ENCODE measurements at regions not wholly inside any gene's neighbourhood (a gene's known extent, or its start where the extent isn't known, plus 50 kb on each side); places are given as distances from the start of the nearest gene placed in this dataset.
A peak's percentile ranks its signal among the peaks of the same experiment; 100 is the strongest.

DNA sequence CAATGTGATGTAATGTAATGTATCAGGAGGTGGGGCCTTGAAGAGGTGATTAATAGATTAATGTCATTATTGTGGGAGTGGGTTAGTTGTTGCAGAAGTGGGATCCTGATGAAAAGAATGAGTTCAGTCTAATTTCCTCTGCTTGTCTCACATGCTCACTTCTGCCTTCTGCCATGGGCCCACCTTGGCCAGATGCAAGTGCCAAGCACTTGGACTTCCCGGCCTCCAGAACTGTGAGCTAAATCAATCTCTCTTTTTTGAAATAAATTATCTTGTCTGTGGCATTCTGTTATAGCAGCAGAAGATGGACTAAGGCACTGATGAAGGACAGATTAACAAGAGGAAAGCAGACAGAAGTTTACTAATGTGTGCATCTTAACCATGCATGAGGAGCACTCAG lies 123.9 kb downstream of the ETS2 start:
- peak; percentile 14 for DNase-seq
- intact Hi-C loops (cut with DNase I) = no loop called here
- no peak for TF ChIP-seq POLR2AphosphoS5 (IDR thresholded peaks at IDR 0.05)
- TF ChIP-seq POLR2A (IDR thresholded peaks at IDR 0.05) = no peak
- no peak for TF ChIP-seq EP300 (IDR thresholded peaks at IDR 0.05)
- no peak overlapping the region for H3K27ac ChIP-seq
- H3K9me3 ChIP-seq = no peaks in the 10 kb centered on the region
- WGBS, 2 donors = 94 to 97% methylated on average over 1 of the region's 1 CpG
- H3K36me3 ChIP-seq = no peaks in the 10 kb centered on the region
- H3K4me1 ChIP-seq = peaks cover 0 to 19% (median 17%) of the 10 kb centered on the region in 4 donors
- no peaks in the 10 kb centered on the region for H3K27me3 ChIP-seq
- no peak overlapping the region for H3K4me3 ChIP-seq

DNA sequence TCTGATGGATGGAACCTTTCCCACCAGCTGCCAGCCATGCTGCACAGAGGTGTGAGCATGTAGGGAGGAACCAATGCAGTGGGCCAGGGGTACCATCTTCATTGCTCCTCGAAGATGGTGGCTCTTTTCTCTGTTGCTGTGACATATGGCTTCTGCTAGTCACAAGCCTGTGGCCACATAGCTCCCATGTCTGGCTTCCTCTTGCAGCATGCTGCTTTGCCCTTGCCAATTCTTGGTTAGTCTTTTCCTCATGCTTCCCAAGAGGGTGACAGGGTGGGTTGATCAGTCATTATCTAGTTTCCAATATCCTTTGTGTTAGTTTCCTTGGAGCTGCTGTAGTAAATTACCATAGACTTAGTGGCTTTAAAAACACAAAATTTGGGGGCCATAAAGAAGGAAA lies 123.4 kb downstream of the ETS2 start:
- 89 to 92% methylated on average over 1 of the region's 1 CpG for WGBS, 2 donors
- Histone ChIP-seq H3K36me3 (no peaks in the 10 kb centered on the region), H3K9me3 (no peaks in the 10 kb centered on the region), H3K4me3 (no peak overlapping the region), H3K27me3 (no peaks in the 10 kb centered on the region), H3K4me1 (peaks cover 0 to 19% (median 17%) of the 10 kb centered on the region in 4 donors), H3K27ac (no peak overlapping the region)
- TF ChIP-seq, protein P1, sequence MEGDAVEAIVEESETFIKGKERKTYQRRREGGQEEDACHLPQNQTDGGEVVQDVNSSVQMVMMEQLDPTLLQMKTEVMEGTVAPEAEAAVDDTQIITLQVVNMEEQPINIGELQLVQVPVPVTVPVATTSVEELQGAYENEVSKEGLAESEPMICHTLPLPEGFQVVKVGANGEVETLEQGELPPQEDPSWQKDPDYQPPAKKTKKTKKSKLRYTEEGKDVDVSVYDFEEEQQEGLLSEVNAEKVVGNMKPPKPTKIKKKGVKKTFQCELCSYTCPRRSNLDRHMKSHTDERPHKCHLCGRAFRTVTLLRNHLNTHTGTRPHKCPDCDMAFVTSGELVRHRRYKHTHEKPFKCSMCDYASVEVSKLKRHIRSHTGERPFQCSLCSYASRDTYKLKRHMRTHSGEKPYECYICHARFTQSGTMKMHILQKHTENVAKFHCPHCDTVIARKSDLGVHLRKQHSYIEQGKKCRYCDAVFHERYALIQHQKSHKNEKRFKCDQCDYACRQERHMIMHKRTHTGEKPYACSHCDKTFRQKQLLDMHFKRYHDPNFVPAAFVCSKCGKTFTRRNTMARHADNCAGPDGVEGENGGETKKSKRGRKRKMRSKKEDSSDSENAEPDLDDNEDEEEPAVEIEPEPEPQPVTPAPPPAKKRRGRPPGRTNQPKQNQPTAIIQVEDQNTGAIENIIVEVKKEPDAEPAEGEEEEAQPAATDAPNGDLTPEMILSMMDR (IDR thresholded peaks at IDR 0.05) = no peak
- TF ChIP-seq POLR2A (IDR thresholded peaks at IDR 0.05) = no peak
- no peak for TF ChIP-seq EP300 (IDR thresholded peaks at IDR 0.05)
- TF ChIP-seq POLR2AphosphoS5 (IDR thresholded peaks at IDR 0.05) = no peak
- DNase-seq = peak; percentile 28
- intact Hi-C loops (cut with DNase I) = no loop called here

DNA sequence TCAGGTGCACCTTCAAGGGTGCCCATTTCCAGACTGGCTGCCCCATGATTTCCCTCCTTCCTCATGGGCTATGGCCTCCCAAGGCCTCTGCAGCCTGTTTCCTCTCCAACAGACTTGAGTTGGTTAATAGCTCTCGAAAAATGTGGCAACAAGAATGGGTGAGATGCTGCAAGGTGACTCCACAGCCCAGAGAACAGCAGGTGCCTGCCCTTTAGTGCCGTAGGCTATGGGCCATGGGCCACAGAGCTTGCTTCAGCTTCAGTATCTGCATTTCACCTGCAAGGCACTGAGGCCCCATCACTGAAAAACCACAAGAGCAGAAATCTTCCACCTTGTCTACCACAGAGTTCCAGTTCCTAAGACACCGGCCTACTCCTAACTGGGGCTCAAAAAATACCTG lies 122.0 kb downstream of the ETS2 start:
- peak; percentile 33 for DNase-seq
- TF ChIP-seq EP300 (IDR thresholded peaks at IDR 0.05) = no peak
- no peaks in the 10 kb centered on the region for H3K9me3 ChIP-seq
- 83 to 92% methylated on average over 3 of the region's 3 CpGs for WGBS, 2 donors
- no peaks in the 10 kb centered on the region for H3K36me3 ChIP-seq
- intact Hi-C loops (cut with DNase I) = no loop called here
- no peak overlapping the region for H3K27ac ChIP-seq
- no peaks in the 10 kb centered on the region for H3K27me3 ChIP-seq
- H3K4me1 ChIP-seq = peaks cover 0 to 19% (median 17%) of the 10 kb centered on the region in 4 donors
- H3K4me3 ChIP-seq = no peak overlapping the region

DNA sequence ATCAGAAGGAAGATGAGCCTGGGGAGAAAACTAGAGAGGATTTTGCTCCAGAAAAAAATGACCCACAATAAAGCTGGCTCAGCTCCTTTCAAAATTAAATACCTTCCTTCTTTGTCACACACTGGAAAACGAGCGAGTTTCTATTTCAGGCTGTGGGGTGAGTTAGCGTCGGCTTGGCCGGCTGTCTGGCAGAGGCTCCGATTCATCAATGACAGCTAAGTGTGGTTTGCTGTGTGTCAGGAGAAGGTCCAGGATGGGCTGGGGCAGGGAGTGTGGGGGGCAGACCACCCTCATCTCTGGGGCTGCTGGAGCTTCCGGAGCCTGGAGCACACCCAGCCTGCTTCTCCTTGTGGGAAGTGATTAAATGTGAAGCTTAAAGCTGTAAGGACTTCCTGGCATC lies 120.2 kb downstream of the ETS2 start:
- Histone ChIP-seq H3K4me1 (peaks cover 0 to 28% (median 27%) of the 10 kb centered on the region in 4 donors), H3K9me3 (no peaks in the 10 kb centered on the region), H3K27ac (peak overlapping the region; percentile 73 to 86 (median 81)), H3K36me3 (no peaks in the 10 kb centered on the region), H3K27me3 (no peaks in the 10 kb centered on the region), H3K4me3 (peak overlapping the region in 3 of 4 donors; percentile 27 to 37 (median 36))
- DNase-seq = peak; percentile 91
- peak; percentile 70 to 88 (median 78) for TF ChIP-seq POLR2AphosphoS5 (IDR thresholded peaks at IDR 0.05)
- peak in 2 of 4 donors; percentile 67 to 76 for TF ChIP-seq EP300 (IDR thresholded peaks at IDR 0.05)
- TF ChIP-seq, protein P1 (IDR thresholded peaks at IDR 0.05) = no peak
- TF ChIP-seq POLR2A (IDR thresholded peaks at IDR 0.05) = no peak
- intact Hi-C loops (cut with DNase I) = loop anchor here (2.0 kb wide), 1 partner anchor 63 kb away; no protein-coding TSS in a partner anchor
- WGBS, 2 donors = 11 to 13% methylated on average over 7 of the region's 7 CpGs

DNA sequence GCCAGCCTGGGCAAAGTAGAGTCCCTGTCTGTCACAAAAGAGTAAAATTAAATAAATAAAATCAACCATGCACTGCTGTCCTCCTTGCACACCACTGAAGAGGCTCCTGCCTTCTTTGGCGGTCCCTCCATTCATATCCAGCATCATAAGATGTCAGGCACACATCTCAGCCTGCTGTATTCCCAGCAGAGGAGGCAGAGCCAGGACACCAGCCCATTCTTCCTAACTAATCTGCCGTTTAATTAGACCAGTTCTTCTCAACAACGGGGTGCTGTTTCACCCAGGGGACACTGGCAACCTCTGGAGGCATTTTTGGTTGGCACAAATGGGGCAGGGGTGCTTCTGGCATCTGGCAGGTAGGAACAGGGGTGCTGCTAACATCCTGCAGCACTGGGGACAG lies 119.7 kb downstream of the ETS2 start:
- H3K27me3 ChIP-seq = no peaks in the 10 kb centered on the region
- intact Hi-C loops (cut with DNase I) = loop anchor here (2.0 kb wide), 1 partner anchor 63 kb away; no protein-coding TSS in a partner anchor
- peak overlapping the region; percentile 73 to 86 (median 81) for H3K27ac ChIP-seq
- no peak for DNase-seq
- H3K4me1 ChIP-seq = peaks cover 0 to 32% (median 32%) of the 10 kb centered on the region in 4 donors
- TF ChIP-seq, protein P1 (IDR thresholded peaks at IDR 0.05) = no peak
- TF ChIP-seq POLR2AphosphoS5 (IDR thresholded peaks at IDR 0.05) (no peak), EP300 (IDR thresholded peaks at IDR 0.05) (no peak), POLR2A (IDR thresholded peaks at IDR 0.05) (no peak)
- no peaks in the 10 kb centered on the region for H3K9me3 ChIP-seq
- H3K4me3 ChIP-seq = peak overlapping the region in 3 of 4 donors; percentile 27 to 37 (median 36)
- WGBS, 2 donors = 48 to 56% methylated on average over 3 of the region's 3 CpGs
- no peaks in the 10 kb centered on the region for H3K36me3 ChIP-seq

DNA sequence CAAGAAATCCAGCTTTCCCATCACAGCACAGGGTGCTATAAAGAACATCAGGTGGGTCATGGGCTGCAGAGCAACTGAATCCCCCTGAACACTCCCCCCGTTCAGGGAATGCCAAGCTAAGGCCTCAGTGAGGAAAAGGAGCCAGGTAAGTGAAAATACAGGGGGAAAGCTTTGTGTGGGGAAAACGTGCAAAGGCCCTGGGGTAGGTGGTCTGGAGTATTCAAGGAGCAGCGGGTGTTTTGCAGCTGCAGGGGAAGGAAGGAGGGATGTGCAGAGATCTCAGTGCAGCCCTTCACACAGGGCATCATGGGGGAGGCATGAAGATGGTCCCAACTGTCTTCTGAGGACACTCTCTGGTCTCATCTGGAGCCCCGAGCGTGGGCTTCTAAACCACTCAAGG lies 119.2 kb downstream of the ETS2 start:
- peak overlapping the region in 3 of 4 donors; percentile 81 to 86 (median 81) for H3K27ac ChIP-seq
- H3K4me1 ChIP-seq = peaks cover 0 to 35% (median 34%) of the 10 kb centered on the region in 4 donors
- intact Hi-C loops (cut with DNase I) = loop anchor here (2.0 kb wide), 1 partner anchor 64 kb away; no protein-coding TSS in a partner anchor

More for the DNA sequence above, 119.2 kb downstream of the ETS2 start:
- Histone ChIP-seq H3K4me3 (no peak overlapping the region), H3K27me3 (no peaks in the 10 kb centered on the region), H3K36me3 (no peaks in the 10 kb centered on the region), H3K9me3 (no peaks in the 10 kb centered on the region)
- TF ChIP-seq, protein P1 (IDR thresholded peaks at IDR 0.05) = no peak
- no peak for TF ChIP-seq POLR2AphosphoS5 (IDR thresholded peaks at IDR 0.05)
- no peak for TF ChIP-seq EP300 (IDR thresholded peaks at IDR 0.05)
- no peak for TF ChIP-seq POLR2A (IDR thresholded peaks at IDR 0.05)
- 93 to 94% methylated on average over 5 of the region's 5 CpGs for WGBS, 2 donors
- DNase-seq = no peak

All from sigmoid colon (tissue), 6 donors.